ENCODE measurements at regions not wholly inside any gene's neighbourhood (a gene's known extent, or its start where the extent isn't known, plus 50 kb on each side); places are given as distances from the start of the nearest gene placed in this dataset.

DNA sequence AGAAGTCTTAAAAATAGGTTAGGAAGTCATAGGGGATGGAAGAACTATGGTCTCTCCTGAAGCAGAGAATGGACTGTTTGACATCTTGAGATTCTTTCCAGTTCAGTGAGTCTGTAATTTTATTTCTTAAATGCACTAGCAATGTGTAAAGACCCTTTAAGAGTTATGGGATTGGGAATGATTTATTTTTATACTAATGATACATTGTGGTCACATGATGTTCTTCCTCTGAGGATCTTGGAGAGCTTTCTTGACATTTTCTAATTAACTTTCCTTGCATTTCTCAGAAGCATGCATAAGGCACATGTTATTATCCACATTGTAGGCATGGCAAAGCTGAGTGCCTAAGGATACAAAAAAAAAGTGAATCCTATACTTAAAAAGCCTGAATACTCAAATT is 507.6 kb upstream of the NRSN1 start:
- no peaks in the 10 kb centered on the region for H3K4me1 ChIP-seq (ENCODE audit: control insufficient read depth in 1 of 2, insufficient read depth in 2 of 2, low read length in 2 of 2)
- H3K4me3 ChIP-seq (replicated peaks in 1 of 2; ENCODE audit: low read depth in 1 of 2, low read length in 2 of 2) = no peak overlapping the region
- no peak overlapping the region for H2AFZ ChIP-seq (ENCODE audit: low read depth, low read length, poor library complexity, severe bottlenecking)
- BruUV-seq (replicated peaks) = no TSS peak
- CTCF ChIA-PET = no interaction called here
- RAD21 ChIA-PET (ENCODE audit: low non-redundant PET in 1 of 2, low total read pairs in 2 of 2, uncharacterized antibody in 2 of 2, unreplicated experiment in 2 of 2) = no interaction called here
- TF ChIP-seq ZBTB33 (IDR thresholded peaks at IDR 0.05; ENCODE audit: extremely low read depth, insufficient replicate concordance, low read length) (no peak), TCF7L2 (IDR thresholded peaks at IDR 0.05; ENCODE audit: borderline replicate concordance, extremely low read depth, insufficient read depth, insufficient read length) (no peak), ZFX (IDR thresholded peaks at IDR 0.05) (no peak), CBX3 (IDR thresholded peaks at IDR 0.05; ENCODE audit: low read depth) (no peak), CTCF (IDR thresholded peaks at IDR 0.05 in 2 of 3, conservative IDR thresholded peaks at IDR 0.05 in 1 of 3; ENCODE audit: borderline replicate concordance in 1 of 3, insufficient read depth in 1 of 3, low read depth in 2 of 3, low read length in 2 of 3) (no peak), MAX (IDR thresholded peaks at IDR 0.05) (no peak), POLR2A (IDR thresholded peaks at IDR 0.05; ENCODE audit: borderline replicate concordance, extremely low read depth, insufficient read depth, insufficient read length) (no peak), CEBPB (IDR thresholded peaks at IDR 0.05; ENCODE audit: low read depth) (no peak), ELF1 (IDR thresholded peaks at IDR 0.05; ENCODE audit: borderline replicate concordance, low read depth) (no peak), ZNF274 (IDR thresholded peaks at IDR 0.05; ENCODE audit: low read depth, low read length) (no peak), YY1 (IDR thresholded peaks at IDR 0.05; ENCODE audit: extremely low read depth, insufficient replicate concordance, low read depth, low read length) (no peak), EGR1 (IDR thresholded peaks at IDR 0.05; ENCODE audit: low read depth) (no peak), SRF (IDR thresholded peaks at IDR 0.05; ENCODE audit: low read depth) (no peak), JUND (IDR thresholded peaks at IDR 0.05) (no peak), RAD21 (IDR thresholded peaks at IDR 0.05; ENCODE audit: low read depth) (no peak), FOSL1 (IDR thresholded peaks at IDR 0.05; ENCODE audit: low read depth) (no peak), EZH2phosphoT487 (IDR thresholded peaks at IDR 0.05; ENCODE audit: borderline replicate concordance) (no peak)
- no peaks in the 10 kb centered on the region for H4K20me1 ChIP-seq (ENCODE audit: insufficient read depth)
- H3K9me2 ChIP-seq (ENCODE audit: insufficient read depth) = no peaks in the 10 kb centered on the region
- peaks cover 0 to 3% of the 10 kb centered on the region in 2 experiments; a peak in 1 of 4 replicates for H3K9me3 ChIP-seq (ENCODE audit: control insufficient read depth in 1 of 2, insufficient read depth in 1 of 2, low read depth in 1 of 2, low read length in 2 of 2)
- no peak for DNase-seq (ENCODE audit: low read depth, low spot score)
- POLR2A ChIA-PET = no interaction called here
- H3K27ac ChIP-seq (ENCODE audit: low read depth, low read length) = no peak overlapping the region
- no peak for ATAC-seq
- H3K27me3 ChIP-seq (ENCODE audit: insufficient read depth, low read length) = no peaks in the 10 kb centered on the region
- intact Hi-C loops (cut with micrococcal nuclease) = no loop called here
- no peaks in the 10 kb centered on the region for H3K79me2 ChIP-seq (ENCODE audit: insufficient read depth, low read length)
- no peak overlapping the region for H3K4me2 ChIP-seq (ENCODE audit: low read length)
- H3K9ac ChIP-seq (ENCODE audit: low read length) = no peak overlapping the region
- no peaks in the 10 kb centered on the region for H3K36me3 ChIP-seq (ENCODE audit: control insufficient read depth in 1 of 2, insufficient read depth in 2 of 2, low read length in 2 of 2)
